HG02840 (cell line): ENCODE measurements at regions not wholly inside any gene's neighbourhood (a gene's known extent, or its start where the extent isn't known, plus 50 kb on each side); places are given as distances from the start of the nearest gene placed in this dataset.
"Not testable (repeated sequence)": the region's sequence is repeated elsewhere in the genome, so short reads cannot be mapped to it uniquely, and the experiment has no call there.

ENCODE experiments used
- ATAC-seq: cut with Tn5 transposase; IDR thresholded peaks from one replicate; pipeline ENCODE4 v1.9.1; 2021; ENCODE audit warnings: mild to moderate bottlenecking, moderate library complexity, moderate number of reproducible peaks; ENCODE audit not compliant: unreplicated experiment, low FRiP score

DNA sequence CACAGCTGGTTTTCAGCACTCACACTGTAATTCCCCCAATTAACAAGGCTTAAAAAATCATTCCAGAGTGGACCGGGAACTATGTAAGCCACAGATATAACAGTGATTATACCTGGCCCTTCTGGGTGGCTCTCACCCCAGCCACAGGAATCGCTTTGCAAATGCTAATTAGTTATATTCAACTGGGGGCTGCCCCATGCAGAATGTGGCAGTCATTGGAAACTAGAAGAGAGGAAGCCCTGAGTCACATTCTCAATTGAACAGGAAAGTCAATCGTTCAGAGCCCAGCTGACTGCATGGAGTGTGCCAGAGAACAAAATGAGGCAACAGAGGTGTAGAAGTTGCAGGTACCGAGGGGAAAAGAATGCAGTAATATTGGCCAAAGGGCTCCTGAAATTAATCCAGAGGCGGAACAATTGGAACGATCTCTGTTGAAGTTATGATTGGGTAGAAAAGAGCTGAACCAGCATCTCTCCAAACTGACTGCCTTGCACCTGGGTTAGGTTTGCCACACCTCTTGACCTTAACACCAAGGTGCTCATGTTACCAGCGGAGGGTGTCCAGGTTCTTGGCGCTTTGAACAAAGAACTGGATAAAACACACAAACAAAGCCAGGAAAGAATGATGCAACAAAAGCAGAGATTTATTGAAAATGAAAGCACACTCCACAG, 909.7 kb upstream of the AUTS2 start:
- ATAC-seq, result no peak

DNA sequence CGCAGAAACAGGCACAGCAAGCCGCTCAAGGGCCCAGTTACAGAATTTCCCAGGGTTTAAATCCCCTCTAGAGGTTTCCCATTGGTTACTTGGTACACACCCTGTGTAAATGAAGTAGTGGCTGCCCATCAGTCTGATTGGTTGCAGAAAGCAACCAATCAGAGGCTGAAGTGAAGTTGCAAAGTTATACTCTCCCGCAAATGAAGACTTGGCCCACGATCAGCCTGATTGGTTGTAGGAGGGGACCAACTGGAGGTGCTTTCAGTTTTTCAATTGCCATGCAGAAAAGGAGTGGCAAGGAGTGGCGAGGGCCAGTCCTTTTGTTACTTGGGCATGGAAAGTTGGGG, 909.2 kb upstream of the AUTS2 start:
- ATAC-seq, result no peak

DNA sequence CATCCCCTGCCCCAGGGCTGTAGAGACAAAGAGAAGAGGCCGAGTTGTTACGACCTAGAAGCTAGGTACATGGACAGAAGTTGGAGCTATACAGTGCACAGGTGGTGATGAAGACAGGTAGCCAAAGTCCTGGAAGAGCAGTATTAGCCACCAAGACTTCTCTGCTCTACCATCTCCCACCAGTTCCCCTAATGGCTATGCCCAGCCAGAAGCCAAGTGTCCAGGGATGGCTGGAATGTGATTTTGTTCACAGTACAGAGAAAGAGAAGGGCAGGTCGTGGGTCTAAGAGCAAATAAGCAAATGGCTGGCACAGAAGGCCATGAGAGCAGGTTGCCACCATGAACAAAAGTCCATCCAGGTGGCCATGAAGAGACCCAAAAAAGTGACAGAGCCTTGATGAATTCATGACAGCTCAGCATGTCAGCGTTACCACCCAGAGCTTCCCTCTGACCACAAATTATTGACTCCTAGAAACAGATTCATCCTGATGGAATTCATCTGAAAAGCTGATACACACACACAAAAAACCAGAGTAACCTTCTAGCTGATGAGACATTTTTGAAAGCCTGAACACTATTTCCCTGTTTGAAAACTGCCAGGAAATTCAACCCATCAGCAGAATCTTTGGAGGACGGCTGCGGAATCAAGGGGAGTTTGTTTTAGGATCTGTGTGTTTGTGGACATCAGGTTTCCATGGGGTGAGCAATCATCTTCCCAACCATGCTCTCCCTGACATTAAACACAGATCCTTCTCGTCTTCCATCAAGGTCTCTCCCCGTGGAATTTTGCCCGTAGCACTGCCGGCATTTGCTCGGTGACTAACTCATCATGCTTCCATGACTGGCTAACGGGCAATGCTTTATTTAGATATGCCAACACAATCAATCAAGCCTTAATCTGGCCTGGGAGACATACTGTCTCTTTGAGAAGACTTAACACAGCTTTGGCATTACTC, 906.7 kb upstream of the AUTS2 start:
- no peak for ATAC-seq

DNA sequence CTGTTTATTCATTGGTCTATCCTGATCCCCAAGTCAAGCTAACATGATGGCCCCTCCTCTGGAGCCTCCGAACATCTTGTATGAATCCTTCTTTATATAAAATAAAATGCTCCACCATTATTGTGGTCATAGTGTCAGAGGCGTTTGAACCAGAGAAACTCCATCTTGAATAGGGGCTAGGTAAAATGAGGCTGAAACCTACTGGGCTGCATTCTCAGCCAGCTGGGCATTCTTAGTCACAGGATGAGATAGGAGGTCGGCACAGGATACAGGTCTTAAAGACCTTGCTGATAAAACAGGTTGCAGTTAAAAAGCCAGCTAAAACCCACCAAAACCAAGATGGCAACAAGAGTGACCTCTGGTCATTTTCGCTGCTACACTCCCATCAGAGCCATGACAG, 905.8 kb upstream of the AUTS2 start:
- no peak for ATAC-seq

DNA sequence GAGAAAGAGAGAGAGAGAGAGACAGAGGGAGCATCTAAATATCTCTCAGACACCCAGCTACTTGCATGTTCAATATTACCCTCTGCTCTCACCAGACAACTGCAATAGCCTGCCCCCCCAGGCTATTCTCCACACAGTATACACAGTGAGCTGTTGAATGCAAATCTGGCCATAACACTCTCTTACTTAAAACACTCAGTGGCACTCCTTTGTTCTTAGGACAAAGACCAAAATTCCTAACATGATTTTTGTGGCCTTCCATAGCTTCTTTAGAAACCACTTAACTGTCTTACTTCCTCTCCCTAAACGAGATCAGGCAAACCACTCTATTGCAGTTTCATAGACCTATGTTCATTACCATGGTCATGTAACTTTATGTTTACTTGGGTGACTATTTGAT, 903.6 kb upstream of the AUTS2 start:
- no peak for ATAC-seq

DNA sequence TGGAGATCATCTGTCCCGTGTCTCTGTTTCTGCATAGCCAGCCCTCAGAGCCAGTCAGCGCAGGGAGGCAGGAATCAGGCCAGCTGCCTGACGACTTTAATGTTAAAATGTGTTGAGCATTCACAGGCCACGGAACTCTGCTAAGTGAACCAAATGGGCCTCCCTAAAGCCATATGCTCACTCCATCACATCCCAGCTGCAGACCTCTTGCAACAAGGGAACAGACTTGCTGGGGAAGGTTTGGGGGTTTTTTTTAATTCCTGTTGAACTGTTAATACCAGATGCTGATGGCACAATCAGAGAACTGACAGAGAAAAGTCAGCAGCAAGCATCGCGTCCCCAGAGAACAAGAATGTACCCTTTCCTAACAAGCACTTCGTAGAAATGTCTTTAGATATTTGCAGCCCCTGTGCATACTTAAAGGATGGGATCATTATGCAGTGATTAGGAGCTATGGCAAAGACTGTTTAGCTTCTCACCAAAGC, 900.4 kb upstream of the AUTS2 start:
- ATAC-seq, result no peak

DNA sequence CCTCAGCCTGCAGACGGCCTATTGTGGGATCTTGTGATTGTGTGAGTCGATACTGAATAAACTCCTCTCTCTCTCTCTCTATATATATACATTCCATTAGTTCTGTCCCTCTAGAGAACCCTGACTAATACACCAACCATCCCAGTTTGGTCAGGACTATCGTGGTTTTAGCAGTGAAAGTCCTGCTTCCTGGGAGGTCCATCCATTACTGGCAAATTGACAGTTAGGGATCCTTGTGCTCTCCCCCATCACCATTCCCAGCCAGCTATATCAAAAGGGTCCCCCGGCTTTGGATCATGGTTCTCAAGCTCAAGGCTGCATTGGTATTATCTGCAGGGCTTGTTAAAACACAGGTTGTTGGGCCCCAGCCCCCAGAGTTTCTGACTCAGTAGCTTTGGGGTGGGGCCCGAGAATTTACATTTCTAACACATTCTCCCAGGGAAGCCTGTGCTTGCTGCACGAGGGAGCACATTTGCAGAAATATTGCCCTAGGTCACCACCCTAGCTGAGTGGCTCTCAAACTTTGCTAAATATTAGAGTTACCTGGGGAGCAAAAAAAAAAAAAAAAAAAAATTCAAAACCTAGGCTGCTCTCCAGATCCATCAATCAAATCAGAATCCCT, 899.1 kb upstream of the AUTS2 start:
- no peak for ATAC-seq

DNA sequence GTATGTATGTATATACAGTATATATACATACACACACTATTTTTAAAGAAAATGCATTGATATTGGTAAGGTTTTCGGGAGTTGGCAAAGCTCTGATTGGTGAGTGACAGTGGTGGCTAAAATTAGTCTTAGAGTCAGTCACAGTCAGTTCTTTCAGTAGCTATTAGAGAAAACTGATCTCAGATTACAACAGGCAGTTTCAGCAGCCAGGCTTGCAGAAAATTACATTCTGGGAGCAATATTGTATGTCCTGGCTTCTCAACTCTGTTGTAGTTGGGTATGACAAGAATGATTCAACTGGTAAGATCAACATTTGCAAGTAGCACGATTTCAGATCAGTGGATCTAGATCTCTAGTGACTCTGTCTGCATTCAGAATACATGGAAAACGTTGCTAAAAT, 897.9 kb upstream of the AUTS2 start:
- ATAC-seq, result no peak

DNA sequence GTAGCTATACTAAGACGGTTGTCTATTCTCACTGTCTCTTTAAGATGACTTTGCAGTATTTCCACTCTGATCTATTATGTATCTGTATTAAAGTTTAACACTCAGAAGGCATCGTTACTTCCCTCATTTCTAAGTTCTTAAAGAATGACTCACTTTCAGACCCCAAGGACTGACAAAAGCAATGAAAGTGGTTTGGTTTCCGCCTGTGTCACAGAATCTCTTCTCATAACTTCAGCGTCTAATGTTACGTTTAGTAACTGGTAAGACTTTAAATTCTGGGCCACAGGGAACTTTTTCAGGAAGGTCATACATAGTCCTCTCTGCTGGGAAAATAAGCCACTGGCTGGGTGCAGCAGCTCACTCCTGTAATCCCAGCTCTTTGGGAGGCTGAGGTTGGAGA, 892.0 kb upstream of the AUTS2 start:
- ATAC-seq, result no peak

DNA sequence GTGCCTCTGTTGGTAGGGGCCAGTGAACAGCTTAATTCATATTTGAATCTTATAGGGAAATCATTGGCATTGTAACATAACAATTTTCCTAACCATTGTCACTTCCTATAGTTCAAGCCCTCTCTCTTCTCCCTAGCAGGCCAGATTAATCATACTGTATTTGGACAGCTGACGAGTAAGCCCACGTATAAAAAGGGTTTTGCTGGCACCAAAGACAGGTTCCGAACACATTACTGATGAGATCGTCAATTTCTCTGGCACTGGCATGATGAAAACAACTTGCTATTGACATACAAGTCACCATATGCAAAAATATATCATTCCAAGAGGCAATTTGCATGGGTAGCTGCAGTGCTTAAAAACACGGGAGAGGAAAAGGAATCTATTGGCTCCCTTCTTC, 891.1 kb upstream of the AUTS2 start:
- no peak for ATAC-seq

DNA sequence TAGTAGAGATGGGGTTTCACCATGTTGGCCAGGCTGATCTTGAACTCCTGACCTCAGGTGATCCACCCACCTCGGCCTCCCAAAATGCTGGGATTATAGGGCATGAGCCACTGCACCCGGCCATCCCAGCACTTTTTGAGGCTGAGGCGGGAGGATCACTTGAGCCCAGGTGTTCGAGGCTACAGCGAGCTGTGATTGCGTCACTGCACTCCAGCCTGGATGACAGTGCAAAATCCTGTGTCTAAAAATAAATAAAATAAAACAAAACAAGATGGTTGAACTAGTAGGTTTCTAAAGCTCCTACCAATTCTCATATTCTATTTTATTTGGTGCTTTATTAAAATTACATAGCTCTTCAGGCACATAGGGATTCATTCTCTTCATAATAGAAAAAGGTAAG, 890.3 kb upstream of the AUTS2 start:
- ATAC-seq, result no peak

DNA sequence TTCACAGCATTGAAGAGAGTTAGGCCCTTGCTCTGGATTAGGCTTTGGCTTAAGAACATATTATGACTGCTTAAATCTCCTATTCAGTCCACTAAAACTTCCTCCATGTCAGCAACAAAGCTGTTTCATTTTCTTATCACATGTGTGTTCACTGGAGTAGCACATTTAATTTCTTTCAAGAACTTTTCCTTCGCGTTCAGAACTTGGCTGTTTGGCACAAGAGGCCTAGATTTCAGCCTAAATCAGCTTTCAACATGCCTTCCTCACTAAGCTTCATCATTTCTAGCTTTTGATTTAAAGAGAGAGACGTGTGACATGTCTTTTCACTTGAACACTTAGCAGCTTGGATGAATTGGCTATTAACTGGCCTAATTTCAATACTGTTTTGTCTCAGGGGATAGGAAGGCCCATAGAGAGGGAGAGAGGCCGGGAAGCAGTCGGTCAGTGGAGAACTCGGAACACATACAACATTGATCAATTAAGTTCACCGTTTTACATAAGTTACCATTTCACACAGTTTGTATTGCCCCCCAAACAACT, 885.2 kb upstream of the AUTS2 start:
- ATAC-seq, result no peak

DNA sequence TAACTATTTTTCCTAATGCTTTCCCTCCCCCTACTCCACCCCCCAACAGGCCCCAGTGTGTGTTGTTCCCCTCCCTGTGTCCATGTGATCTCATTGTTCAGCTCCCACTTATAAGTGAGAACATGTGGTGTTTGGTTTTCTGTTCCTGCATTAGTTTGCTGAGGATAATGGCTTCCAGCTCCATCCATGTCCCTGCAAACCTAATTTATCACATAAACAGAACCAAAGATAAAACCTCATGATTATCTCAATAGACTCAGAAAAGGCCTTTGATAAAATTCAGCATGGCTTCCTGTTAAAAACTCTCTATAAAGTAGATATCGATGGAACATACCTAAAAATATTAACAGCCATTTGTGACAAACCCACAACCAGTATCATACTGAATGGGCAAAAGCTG, 884.1 kb upstream of the AUTS2 start:
- ATAC-seq, result not testable (repeated sequence)

DNA sequence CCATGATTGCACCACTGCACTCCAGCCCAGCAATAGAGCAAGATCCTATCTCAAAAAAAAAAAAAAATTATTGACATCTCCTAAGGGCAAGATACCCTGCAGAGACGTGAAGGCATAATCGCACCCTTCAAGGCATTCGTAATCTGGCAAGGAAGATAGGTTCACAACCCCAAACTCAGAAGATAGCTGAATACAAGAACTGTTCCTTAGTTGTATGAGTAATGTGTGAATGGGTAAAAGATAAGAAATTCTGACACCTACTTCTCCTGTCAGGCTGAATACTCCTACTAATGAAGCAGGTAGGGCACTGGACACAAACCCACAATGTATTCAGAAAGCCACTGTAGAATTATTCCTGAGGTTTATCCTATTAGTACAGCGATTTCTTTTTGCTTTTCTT, 882.4 kb upstream of the AUTS2 start:
- ATAC-seq, result no peak

DNA sequence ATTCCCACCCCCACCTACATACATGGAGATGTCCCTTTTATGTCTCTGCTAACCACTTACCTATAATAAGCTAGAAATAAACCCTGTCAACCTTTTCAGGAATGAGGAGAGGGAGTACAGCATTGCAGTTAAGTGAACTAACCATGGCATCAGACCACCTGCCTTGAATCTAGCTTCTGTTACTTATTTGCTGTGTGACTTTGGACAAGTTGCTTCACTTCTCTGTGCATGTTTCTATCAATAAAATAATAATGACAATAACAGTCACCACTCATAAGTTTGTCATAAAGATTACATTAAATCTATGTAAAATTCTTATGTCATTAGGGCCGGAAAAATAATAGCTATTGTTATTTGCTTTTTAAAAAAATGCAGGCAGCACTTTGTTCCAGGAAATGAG, 881.1 kb upstream of the AUTS2 start:
- ATAC-seq, result no peak

DNA sequence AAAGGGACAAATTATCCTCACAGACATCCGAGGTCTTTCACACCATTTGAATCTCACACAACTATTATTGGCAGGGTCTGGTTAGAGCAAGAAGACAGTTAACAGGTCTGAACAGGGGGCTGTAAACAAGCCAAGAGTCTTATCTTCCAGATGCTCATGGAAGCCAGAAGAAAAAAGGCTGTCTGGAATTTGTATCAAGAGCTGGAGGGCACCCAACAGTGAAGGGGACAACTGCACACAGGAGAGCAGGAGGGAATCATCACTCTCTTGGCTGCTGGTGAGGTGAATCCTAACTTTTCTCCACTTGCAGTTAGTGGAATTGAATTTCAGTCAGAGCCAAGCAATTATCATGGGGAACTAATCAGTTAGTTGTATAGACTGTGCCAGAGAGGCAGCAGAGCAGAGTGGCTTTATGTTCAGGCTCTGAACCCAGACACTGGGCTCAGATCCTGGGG, 880.2 kb upstream of the AUTS2 start:
- ATAC-seq, result no peak

DNA sequence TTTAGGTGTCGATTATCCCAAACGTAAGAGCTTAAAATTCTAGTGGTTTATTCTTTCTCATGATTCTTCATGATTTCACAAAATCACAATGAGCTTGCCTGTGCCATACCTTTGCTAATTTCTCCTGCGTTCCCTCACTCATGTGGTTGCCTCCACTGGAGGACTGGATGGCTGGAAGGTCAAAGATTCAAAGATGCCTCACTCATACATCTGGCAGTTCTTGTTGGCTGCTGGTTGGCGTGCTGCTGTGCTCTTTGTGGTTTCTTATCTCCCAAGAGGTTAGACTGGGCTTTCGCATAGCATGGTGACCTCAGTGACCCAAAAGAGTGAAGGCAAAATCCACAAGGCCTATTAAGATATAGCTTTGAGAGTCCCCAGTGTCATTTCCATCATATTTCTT, 877.6 kb upstream of the AUTS2 start:
- no peak for ATAC-seq

DNA sequence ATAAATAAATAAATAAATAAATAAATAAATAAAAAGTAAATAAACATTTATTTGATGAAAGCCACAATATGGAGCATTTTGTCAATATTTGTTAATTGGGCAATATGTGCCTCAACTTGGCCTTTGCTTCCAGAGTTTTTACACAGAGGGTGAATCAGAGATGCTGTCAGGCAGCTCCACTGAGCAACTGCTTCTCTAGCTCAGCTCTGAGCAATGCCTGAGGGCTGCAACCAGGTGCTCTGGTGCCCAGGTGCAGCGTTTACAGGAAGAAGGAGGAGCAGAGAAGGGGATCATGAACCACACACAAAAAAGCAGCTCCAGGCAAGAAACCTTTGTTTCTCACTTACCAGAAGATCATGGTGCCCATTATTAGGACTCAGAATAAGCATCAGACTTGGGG, 876.2 kb upstream of the AUTS2 start:
- no peak for ATAC-seq

DNA sequence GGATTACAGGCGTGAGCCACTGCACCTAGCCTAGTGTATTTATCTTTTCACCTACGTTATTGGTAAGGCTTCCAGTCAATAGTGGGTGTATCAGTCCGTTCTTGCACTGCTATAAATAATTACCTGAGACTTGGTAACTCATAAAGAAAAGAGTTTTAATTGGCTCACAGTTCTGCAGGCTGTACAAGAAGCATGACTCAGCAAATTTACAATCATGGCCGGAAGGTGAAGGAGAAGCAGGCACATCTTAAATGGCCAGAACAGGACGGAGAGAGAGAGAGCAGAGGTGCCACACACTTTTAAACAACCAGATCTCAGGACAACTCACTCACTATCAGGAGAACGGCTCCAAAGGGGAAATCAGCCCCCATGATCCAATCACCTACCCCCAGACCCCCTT, 873.3 kb upstream of the AUTS2 start:
- no peak for ATAC-seq

DNA sequence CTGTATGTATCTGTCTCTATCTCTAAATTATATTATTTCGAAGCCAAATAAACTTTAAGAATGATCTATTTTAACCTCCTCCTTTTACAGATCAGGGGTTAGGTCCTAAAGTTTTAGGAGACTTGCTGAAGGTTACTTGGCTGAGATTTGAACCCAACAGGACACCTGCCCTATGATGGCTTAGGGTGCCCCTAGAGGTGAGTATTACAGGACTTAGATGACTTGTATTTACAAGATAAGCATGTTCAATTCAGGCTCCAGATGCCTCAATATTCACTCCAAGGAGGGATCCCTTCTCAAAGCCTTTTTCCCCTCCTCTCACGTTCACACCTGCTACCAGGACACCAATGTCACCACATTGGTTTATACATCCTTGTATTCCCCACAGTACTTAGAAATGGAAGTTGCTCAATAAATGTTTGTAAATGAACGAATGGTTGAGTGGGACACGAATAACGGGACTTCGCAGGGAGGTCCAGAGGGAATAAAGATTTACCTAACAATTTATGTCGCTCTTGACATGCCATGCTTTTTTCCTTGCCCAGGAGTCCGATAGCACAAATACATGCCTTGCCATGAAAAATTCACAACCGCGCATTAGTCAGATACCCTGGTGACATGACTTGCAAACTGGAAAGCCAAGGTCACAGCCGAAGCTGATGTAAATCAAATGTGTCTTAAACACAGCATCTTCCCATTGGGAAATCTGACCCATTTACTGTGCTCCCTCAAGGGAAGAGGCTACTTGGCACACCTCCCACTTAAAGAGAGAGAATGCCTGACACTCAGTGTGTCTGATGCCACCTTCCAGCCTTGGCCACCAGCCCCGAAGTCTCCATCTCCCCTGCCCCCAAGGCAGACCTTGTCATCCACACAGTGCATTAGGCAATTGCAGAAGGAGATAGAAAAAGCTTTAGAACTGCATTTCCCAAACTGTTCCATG, 872.2 kb upstream of the AUTS2 start:
- no peak for ATAC-seq
